ENCODE measurements at regions not wholly inside any gene's neighbourhood (a gene's known extent, or its start where the extent isn't known, plus 50 kb on each side); places are given as distances from the start of the nearest gene placed in this dataset.

GRCh38 chr12:28859551-28859950 is 289.5 kb upstream of the FAR2 start:
- TF ChIP-seq CTCF (optimal IDR thresholded peaks at IDR 0.05 in 1 of 3, IDR thresholded peaks at IDR 0.05 in 1 of 3, conservative IDR thresholded peaks at IDR 0.05 in 1 of 3; ENCODE audit: extremely low read depth in 1 of 3, insufficient read depth in 2 of 3, low read length in 3 of 3) (no peak), EZH2 (IDR thresholded peaks at IDR 0.05; ENCODE audit: low read length) (no peak)
- Histone ChIP-seq H2AFZ (ENCODE audit: control insufficient read depth, low read length) (no peak overlapping the region), H3K4me1 (ENCODE audit: control insufficient read depth, extremely low read depth, insufficient read depth, low read length) (no peaks in the 10 kb centered on the region), H3K27me3 (ENCODE audit: control insufficient read depth, extremely low read depth, insufficient read depth, low read length) (no peaks in the 10 kb centered on the region), H3K27ac (ENCODE audit: control insufficient read depth, insufficient read depth, low read length) (no peak overlapping the region), H3K4me3 (ENCODE audit: control insufficient read depth in 2 of 3, extremely low read depth in 1 of 3, insufficient read depth in 2 of 3, low read depth in 1 of 3, low read length in 3 of 3) (no peak overlapping the region), H3K9ac (ENCODE audit: control insufficient read depth, extremely low read depth, insufficient read depth, low read length) (no peak overlapping the region), H3K4me2 (ENCODE audit: control insufficient read depth, extremely low read depth, insufficient read depth, low read depth, low read length) (no peak overlapping the region), H3K9me1 (ENCODE audit: control insufficient read depth, extremely low read depth, insufficient read depth, low read length) (no peaks in the 10 kb centered on the region), H3K79me2 (ENCODE audit: control insufficient read depth, insufficient read depth, low read length) (no peaks in the 10 kb centered on the region), H3K36me3 (ENCODE audit: control insufficient read depth in 2 of 2, extremely low read depth in 1 of 2, insufficient read depth in 2 of 2, low read length in 2 of 2) (no peaks in the 10 kb centered on the region), H4K20me1 (ENCODE audit: control insufficient read depth, extremely low read depth, insufficient read depth, low read length) (no peaks in the 10 kb centered on the region), H3K9me3 (ENCODE audit: control insufficient read depth, low read depth, low read length) (no peaks in the 10 kb centered on the region)
- DNase-seq (ENCODE audit: low read depth, low spot score): no peak
- no peak for FAIRE-seq
- dilution Hi-C loops (cut with MboI; ENCODE audit: extremely low pct_ligation_motif_present, low sequenced_read_pairs): no loop called here

GRCh38 chr12:28865776-28866175 is 283.3 kb upstream of the FAR2 start:
- Histone ChIP-seq H3K27me3 (ENCODE audit: control insufficient read depth, extremely low read depth, insufficient read depth, low read length) (no peaks in the 10 kb centered on the region), H3K4me1 (ENCODE audit: control insufficient read depth, extremely low read depth, insufficient read depth, low read length) (peaks cover 22% of the 10 kb centered on the region), H4K20me1 (ENCODE audit: control insufficient read depth, extremely low read depth, insufficient read depth, low read length) (no peaks in the 10 kb centered on the region), H3K9me3 (ENCODE audit: control insufficient read depth, low read depth, low read length) (no peaks in the 10 kb centered on the region), H3K9me1 (ENCODE audit: control insufficient read depth, extremely low read depth, insufficient read depth, low read length) (no peaks in the 10 kb centered on the region), H3K79me2 (ENCODE audit: control insufficient read depth, insufficient read depth, low read length) (no peaks in the 10 kb centered on the region), H3K4me3 (ENCODE audit: control insufficient read depth in 2 of 3, extremely low read depth in 1 of 3, insufficient read depth in 2 of 3, low read depth in 1 of 3, low read length in 3 of 3) (no peak overlapping the region), H2AFZ (ENCODE audit: control insufficient read depth, low read length) (no peak overlapping the region), H3K4me2 (ENCODE audit: control insufficient read depth, extremely low read depth, insufficient read depth, low read depth, low read length) (no peak overlapping the region), H3K36me3 (ENCODE audit: control insufficient read depth in 2 of 2, extremely low read depth in 1 of 2, insufficient read depth in 2 of 2, low read length in 2 of 2) (no peaks in the 10 kb centered on the region), H3K9ac (ENCODE audit: control insufficient read depth, extremely low read depth, insufficient read depth, low read length) (no peak overlapping the region), H3K27ac (ENCODE audit: control insufficient read depth, insufficient read depth, low read length) (no peak overlapping the region)
- dilution Hi-C loops (cut with MboI; ENCODE audit: extremely low pct_ligation_motif_present, low sequenced_read_pairs): no loop called here
- TF ChIP-seq CTCF (optimal IDR thresholded peaks at IDR 0.05 in 1 of 3, IDR thresholded peaks at IDR 0.05 in 1 of 3, conservative IDR thresholded peaks at IDR 0.05 in 1 of 3; ENCODE audit: extremely low read depth in 1 of 3, insufficient read depth in 2 of 3, low read length in 3 of 3): no peak
- no peak for TF ChIP-seq EZH2 (IDR thresholded peaks at IDR 0.05; ENCODE audit: low read length)
- DNase-seq (ENCODE audit: low read depth, low spot score): no peak
- FAIRE-seq: peak; percentile 5

All from keratinocyte (primary cell).